Calu3 (cell line): ENCODE measurements at regions not wholly inside any gene's neighbourhood (a gene's known extent, or its start where the extent isn't known, plus 50 kb on each side); places are given as distances from the start of the nearest gene placed in this dataset.

Source experiments
- BruUV-seq: library from RNA; stranded (reverse); fragments of 400-500 nt; replicated peaks from 2 replicates; lab custom pipeline; 2021; lab: Mats Ljungman, UMichigan
- CTCF ChIA-PET: fragments of 300-600 bp; sonication (Branson Sonifier 250); formaldehyde crosslinking; loops from one replicate; lab custom pipeline; 2022; ENCODE audit warnings: antibody characterized with exemption; lab: Charles Lee
- DNase-seq: peaks from one replicate; pipeline ENCODE4 v3.0.0; 2022
- H3K27ac Mint-ChIP-seq: one replicate; pipeline ENCODE4 v1.8.0; 2022; ENCODE audit warnings: mixed read lengths; ENCODE audit not compliant: unreplicated experiment
- H3K27me3 Mint-ChIP-seq: one replicate; pipeline ENCODE4 v1.8.0; 2022; ENCODE audit warnings: mixed read lengths; ENCODE audit not compliant: unreplicated experiment
- H3K36me3 Mint-ChIP-seq: one replicate; pipeline ENCODE4 v1.8.0; 2022; ENCODE audit warnings: mild to moderate bottlenecking, moderate library complexity, mixed read lengths; ENCODE audit not compliant: insufficient read depth, unreplicated experiment
- H3K4me1 Mint-ChIP-seq: one replicate; pipeline ENCODE4 v1.8.0; 2022; ENCODE audit warnings: mild to moderate bottlenecking, low read depth, mixed read lengths; ENCODE audit not compliant: unreplicated experiment
- H3K4me3 Mint-ChIP-seq: one replicate; pipeline ENCODE4 v1.8.0; 2022; ENCODE audit warnings: mild to moderate bottlenecking, low read depth, moderate library complexity, mixed read lengths; ENCODE audit not compliant: unreplicated experiment
- H3K9me3 Mint-ChIP-seq: one replicate; pipeline ENCODE4 v1.8.0; 2022; ENCODE audit warnings: low read depth, mixed read lengths; ENCODE audit not compliant: unreplicated experiment
- CTCF ChIP-seq: fragments of 200-600 bp; IDR thresholded peaks from one replicate; pipeline ENCODE4 v1.8.0; 2022; ENCODE audit warnings: antibody characterized with exemption; ENCODE audit not compliant: unreplicated experiment
- intact Hi-C: fragments of 100-400 bp; cut with micrococcal nuclease; formaldehyde crosslinking; loops from one replicate; pipeline ENCODE4 v1.10.0; 2022; ENCODE audit not compliant: unreplicated experiment

DNA sequence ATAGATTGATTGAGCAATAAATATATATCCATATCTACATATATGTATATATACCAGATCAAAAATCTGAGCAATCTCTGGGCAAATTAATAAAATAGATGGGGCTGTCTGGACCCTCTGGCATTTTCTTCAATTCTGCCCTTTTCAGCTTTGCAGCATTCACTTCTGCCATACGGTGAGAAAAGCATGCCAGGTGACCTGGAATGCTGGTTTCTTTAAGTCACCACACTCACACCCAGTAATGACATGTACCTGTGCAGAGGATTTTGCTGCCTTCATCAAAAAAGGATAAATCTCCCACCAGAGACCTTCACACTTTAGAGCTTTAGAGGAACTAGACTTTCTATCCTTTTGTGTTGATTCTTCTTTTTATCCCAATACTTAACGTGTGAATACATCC is 223.2 kb upstream of the NFIA start:
- no TSS peak for BruUV-seq
- Mint-ChIP-seq H3K4me3 (no peak overlapping the region), H3K27ac (no peak overlapping the region), H3K27me3 (no peaks in the 10 kb centered on the region), H3K9me3 (no peaks in the 10 kb centered on the region), H3K36me3 (no peaks in the 10 kb centered on the region), H3K4me1 (no peaks in the 10 kb centered on the region)
- no peak for TF ChIP-seq CTCF
- DNase-seq, result no peak
- intact Hi-C loops, result no loop called here
- CTCF ChIA-PET, result no interaction called here

GRCh38 chr1:60857851-60858250 is 224.5 kb upstream of the NFIA start:
- intact Hi-C loops, result no loop called here
- H3K9me3 Mint-ChIP-seq, result no peaks in the 10 kb centered on the region
- CTCF ChIA-PET, result no interaction called here
- no peak for TF ChIP-seq CTCF
- DNase-seq, result no peak
- BruUV-seq, result no TSS peak
- H3K4me1 Mint-ChIP-seq, result no peaks in the 10 kb centered on the region
- no peak overlapping the region for H3K27ac Mint-ChIP-seq
- no peaks in the 10 kb centered on the region for H3K27me3 Mint-ChIP-seq
- H3K4me3 Mint-ChIP-seq, result no peak overlapping the region
- H3K36me3 Mint-ChIP-seq, result no peaks in the 10 kb centered on the region

DNA sequence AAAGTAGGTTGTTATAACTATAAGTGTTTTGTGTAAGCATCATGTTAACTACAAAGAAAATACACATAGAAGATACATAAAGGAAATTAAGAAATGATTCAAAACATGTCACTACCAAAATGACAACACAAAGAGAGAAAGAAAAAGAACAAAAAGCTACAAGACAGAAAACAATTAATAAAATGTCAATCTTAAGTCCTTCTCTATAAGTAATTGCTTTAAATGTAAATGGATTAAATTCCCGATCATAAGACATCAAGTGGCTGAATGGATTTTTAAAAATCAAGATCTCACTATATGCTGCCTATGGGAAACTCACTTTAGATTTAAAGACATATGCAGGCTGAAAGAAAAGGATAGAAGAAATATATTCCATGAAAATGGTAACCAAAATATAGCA is 232.3 kb upstream of the NFIA start:
- CTCF ChIA-PET, result interaction anchor here (0.7 to 0.8 kb wide), 3 partner anchors 12 to 158 kb away, joined by 3 read pairs; no protein-coding TSS in a partner anchor
- Mint-ChIP-seq H3K9me3 (no peaks in the 10 kb centered on the region), H3K27me3 (no peaks in the 10 kb centered on the region), H3K4me1 (peaks cover 20% of the 10 kb centered on the region), H3K36me3 (no peaks in the 10 kb centered on the region), H3K27ac (no peak overlapping the region), H3K4me3 (no peak overlapping the region)
- no TSS peak for BruUV-seq
- intact Hi-C loops, result no loop called here
- TF ChIP-seq CTCF, result no peak
- no peak for DNase-seq

DNA sequence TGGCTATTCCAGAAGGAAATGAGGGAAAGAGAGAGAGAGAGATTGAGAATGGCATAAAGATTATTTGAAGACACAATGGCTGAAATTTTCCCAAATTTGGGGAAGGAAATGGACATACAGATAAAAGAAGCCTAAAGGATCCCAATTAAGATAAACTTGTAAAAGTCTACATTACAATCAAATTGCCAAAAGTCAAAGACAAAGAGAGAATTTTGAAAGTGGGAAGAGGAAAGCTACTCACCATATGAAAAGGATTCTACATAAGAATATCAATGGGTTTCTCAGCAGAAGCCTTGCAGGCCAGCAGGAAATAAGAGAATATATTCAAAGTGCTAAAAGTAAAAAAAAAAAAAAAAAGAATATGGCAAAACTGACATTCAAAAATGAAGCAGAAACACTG is 233.0 kb upstream of the NFIA start:
- no peak for TF ChIP-seq CTCF
- Mint-ChIP-seq H3K4me3 (no peak overlapping the region), H3K27ac (no peak overlapping the region), H3K9me3 (peaks cover 1% of the 10 kb centered on the region), H3K27me3 (no peaks in the 10 kb centered on the region), H3K4me1 (peaks cover 20% of the 10 kb centered on the region), H3K36me3 (no peaks in the 10 kb centered on the region)
- no peak for DNase-seq
- BruUV-seq, result no TSS peak
- intact Hi-C loops, result loop anchor here (2.0 to 5.0 kb wide), 4 partner anchors 193 to 738 kb away; no protein-coding TSS in a partner anchor
- CTCF ChIA-PET, result interaction anchor here (0.5 to 1.7 kb wide), 5 partner anchors 12 to 1375 kb away, joined by 3 to 5 read pairs (median 3); no protein-coding TSS in a partner anchor
